ENCODE measurements at regions not wholly inside any gene's neighbourhood (a gene's known extent, or its start where the extent isn't known, plus 50 kb on each side); places are given as distances from the start of the nearest gene placed in this dataset.

- no peak overlapping the region for H3K4me3 ChIP-seq (ENCODE audit: low read depth, low read length)
- TF ChIP-seq CTCF (IDR thresholded peaks at IDR 0.05; ENCODE audit: control insufficient read depth, extremely low read depth, insufficient read depth), result no peak
- no peak for DNase-seq (ENCODE audit: low read depth)
Observed at GRCh38 chr12:61706783-61707182, 553.4 kb upstream of the USP15 start.

GRCh38 chr12:61713121-61713520 is 547.1 kb upstream of the USP15 start:
- H3K4me3 ChIP-seq (ENCODE audit: low read depth, low read length), result no peak overlapping the region
- no peak for TF ChIP-seq CTCF (IDR thresholded peaks at IDR 0.05; ENCODE audit: control insufficient read depth, extremely low read depth, insufficient read depth)
- no peak for DNase-seq (ENCODE audit: low read depth)

- DNase-seq (ENCODE audit: low read depth), result no peak
- H3K4me3 ChIP-seq (ENCODE audit: low read depth, low read length), result no peak overlapping the region
- no peak for TF ChIP-seq CTCF (IDR thresholded peaks at IDR 0.05; ENCODE audit: control insufficient read depth, extremely low read depth, insufficient read depth)
Observed at GRCh38 chr12:61717986-61718385, 542.2 kb upstream of the USP15 start.

GRCh38 chr12:61739925-61740324 is 520.3 kb upstream of the USP15 start:
- no peak overlapping the region for H3K4me3 ChIP-seq (ENCODE audit: low read depth, low read length)
- DNase-seq (ENCODE audit: low read depth), result no peak
- no peak for TF ChIP-seq CTCF (IDR thresholded peaks at IDR 0.05; ENCODE audit: control insufficient read depth, extremely low read depth, insufficient read depth)

- no peak for DNase-seq (ENCODE audit: low read depth)
- H3K4me3 ChIP-seq (ENCODE audit: low read depth, low read length), result no peak overlapping the region
- no peak for TF ChIP-seq CTCF (IDR thresholded peaks at IDR 0.05; ENCODE audit: control insufficient read depth, extremely low read depth, insufficient read depth)
Observed at GRCh38 chr12:61750604-61751003, 509.6 kb upstream of the USP15 start.

- no peak for TF ChIP-seq CTCF (IDR thresholded peaks at IDR 0.05; ENCODE audit: control insufficient read depth, extremely low read depth, insufficient read depth)
- H3K4me3 ChIP-seq (ENCODE audit: low read depth, low read length), result no peak overlapping the region
- DNase-seq (ENCODE audit: low read depth), result no peak
Observed at GRCh38 chr12:61754214-61754613, 506.0 kb upstream of the USP15 start.

- DNase-seq (ENCODE audit: low read depth), result no peak
- no peak for TF ChIP-seq CTCF (IDR thresholded peaks at IDR 0.05; ENCODE audit: control insufficient read depth, extremely low read depth, insufficient read depth)
- no peak overlapping the region for H3K4me3 ChIP-seq (ENCODE audit: low read depth, low read length)
Observed at GRCh38 chr12:61757831-61758505, 502.2 kb upstream of the USP15 start.
